ENCODE measurements at regions not wholly inside any gene's neighbourhood (a gene's known extent, or its start where the extent isn't known, plus 50 kb on each side); places are given as distances from the start of the nearest gene placed in this dataset.

DNA sequence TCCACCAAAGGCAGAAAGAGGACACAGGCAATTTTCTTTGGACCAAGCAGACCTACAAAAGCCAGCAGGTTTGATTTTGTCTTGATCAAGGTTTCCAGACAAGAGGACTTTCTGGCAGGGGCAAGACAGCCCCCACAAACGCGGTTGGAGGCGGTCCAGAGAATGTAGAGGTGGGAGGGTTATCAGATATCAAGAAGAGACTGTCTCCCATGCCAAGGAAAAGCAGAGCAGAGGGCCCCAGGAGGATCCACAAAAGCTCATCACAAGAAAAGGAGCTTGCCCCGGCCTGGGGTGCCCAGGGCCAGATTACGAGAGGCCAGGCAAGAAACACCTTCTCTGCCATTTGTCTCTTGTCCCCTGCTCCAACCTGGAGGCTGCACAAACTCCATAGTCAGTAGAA lies 538.9 kb downstream of the BNC2 start:
- TF ChIP-seq, protein P1, sequence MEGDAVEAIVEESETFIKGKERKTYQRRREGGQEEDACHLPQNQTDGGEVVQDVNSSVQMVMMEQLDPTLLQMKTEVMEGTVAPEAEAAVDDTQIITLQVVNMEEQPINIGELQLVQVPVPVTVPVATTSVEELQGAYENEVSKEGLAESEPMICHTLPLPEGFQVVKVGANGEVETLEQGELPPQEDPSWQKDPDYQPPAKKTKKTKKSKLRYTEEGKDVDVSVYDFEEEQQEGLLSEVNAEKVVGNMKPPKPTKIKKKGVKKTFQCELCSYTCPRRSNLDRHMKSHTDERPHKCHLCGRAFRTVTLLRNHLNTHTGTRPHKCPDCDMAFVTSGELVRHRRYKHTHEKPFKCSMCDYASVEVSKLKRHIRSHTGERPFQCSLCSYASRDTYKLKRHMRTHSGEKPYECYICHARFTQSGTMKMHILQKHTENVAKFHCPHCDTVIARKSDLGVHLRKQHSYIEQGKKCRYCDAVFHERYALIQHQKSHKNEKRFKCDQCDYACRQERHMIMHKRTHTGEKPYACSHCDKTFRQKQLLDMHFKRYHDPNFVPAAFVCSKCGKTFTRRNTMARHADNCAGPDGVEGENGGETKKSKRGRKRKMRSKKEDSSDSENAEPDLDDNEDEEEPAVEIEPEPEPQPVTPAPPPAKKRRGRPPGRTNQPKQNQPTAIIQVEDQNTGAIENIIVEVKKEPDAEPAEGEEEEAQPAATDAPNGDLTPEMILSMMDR (IDR thresholded peaks at IDR 0.05), result no peak
- no peak for TF ChIP-seq POLR2A (IDR thresholded peaks at IDR 0.05)

Data from adrenal gland (tissue), 5 donors.